Aorta (tissue), 5 donors: ENCODE measurements at regions not wholly inside any gene's neighbourhood (a gene's known extent, or its start where the extent isn't known, plus 50 kb on each side); places are given as distances from the start of the nearest gene placed in this dataset.
A peak's percentile ranks its signal among the peaks of the same experiment; 100 is the strongest.

ENCODE experiments used
- ATAC-seq: fragments of 200-7000 bp; cut with Tn5 transposase; one replicate; pipeline ENCODE4 v1.9.1; 2022; ENCODE audit warnings: moderate library complexity; ENCODE audit not compliant: low FRiP score
- DNase-seq, 2 donors: peaks; one replicate each; pipeline ENCODE4 v3.0.0-alpha.2; 2020
- H3K27ac ChIP-seq, 2 donors: one replicate each; pipeline ENCODE4 v1.5.1; 2013; ENCODE audit warnings: low read length in 2 of 2, mild to moderate bottlenecking in 2 of 2, moderate library complexity in 2 of 2, control low read depth in 1 of 2, inconsistent platforms in 1 of 2, low read depth in 1 of 2
- H3K27me3 ChIP-seq, 2 donors: one replicate each; pipeline ENCODE4 v1.6.1; 2013; ENCODE audit warnings: control low read depth in 1 of 2, low read length in 1 of 2, mild to moderate bottlenecking in 1 of 2, moderate library complexity in 1 of 2; ENCODE audit not compliant: insufficient read depth in 2 of 2, control insufficient read depth in 1 of 2
- H3K36me3 ChIP-seq, 2 donors: one replicate each; pipeline ENCODE4 v1.6.1; 2013; ENCODE audit warnings: control low read depth in 1 of 2, low read length in 1 of 2, mild to moderate bottlenecking in 1 of 2; ENCODE audit not compliant: insufficient read depth in 2 of 2, control insufficient read depth in 1 of 2
- H3K4me1 ChIP-seq, 2 donors: one replicate each; pipeline ENCODE4 v1.6.1; 2013; ENCODE audit warnings: low read length in 2 of 2, control low read depth in 1 of 2, mild to moderate bottlenecking in 1 of 2, moderate library complexity in 1 of 2; ENCODE audit not compliant: insufficient read depth in 2 of 2, control insufficient read depth in 1 of 2
- H3K4me3 ChIP-seq, 2 donors: one replicate each; pipeline ENCODE4 v1.5.1; 2013; ENCODE audit warnings: low read length in 2 of 2, control low read depth in 1 of 2, mild to moderate bottlenecking in 1 of 2
- H3K9me3 ChIP-seq: one replicate; pipeline ENCODE4 v1.6.1; 2013; ENCODE audit warnings: mild to moderate bottlenecking, low read length; ENCODE audit not compliant: control insufficient read depth
- WGBS, 2 donors: extraction: QIAGEN DNeasy Blood & Tissue Kit; methylation state at CpG; one replicate each; pipeline ENCODE4 v1.1.7; 2013; 5-methylcytosine and 5-hydroxymethylcytosine counted together
- intact Hi-C, 2 donors: fragments of 100-400 bp; cut with DNase I; formaldehyde crosslinking; loops; one replicate each; pipeline versions ENCODE4 v1.14.2 to v1.15.0; 2022
- donor health status: healthy with polysubstance abuse.
- donor health status: Bipolar disorder and iron deficiency.
- donor health status: DM: no; HTN: no; CAD: no.
- donor health status: DM: no; HTN: no; CAD: no.
- donor health status: DM: yes; HTN: yes; CAD: no.

DNA sequence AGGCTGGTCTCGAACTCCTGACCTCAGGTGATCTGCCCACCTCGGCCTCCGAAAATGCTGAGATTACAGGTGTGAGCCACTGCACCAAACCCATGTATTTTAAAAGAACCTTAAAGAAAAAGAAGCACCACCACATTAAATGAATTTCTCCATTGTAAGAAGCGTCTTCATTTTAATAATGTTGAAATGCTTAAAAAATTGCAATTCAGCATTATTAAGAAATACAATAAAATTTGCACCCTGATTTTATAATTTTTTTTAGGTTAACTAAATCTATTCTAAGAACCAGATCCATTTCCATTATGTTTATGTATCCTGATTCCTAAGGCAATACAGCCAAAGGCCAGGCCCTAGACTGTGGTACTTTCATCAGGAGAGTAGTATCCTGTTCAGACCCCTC, 167.2 kb downstream of the BTC start:
- Histone ChIP-seq H3K36me3 (no peaks in the 10 kb centered on the region), H3K4me3 (no peak overlapping the region), H3K9me3 (no peaks in the 10 kb centered on the region), H3K27me3 (no peaks in the 10 kb centered on the region), H3K27ac (no peak overlapping the region), H3K4me1 (no peaks in the 10 kb centered on the region)
- no peak for DNase-seq
- 97 to 99% methylated on average over 4 of the region's 4 CpGs for WGBS, 2 donors
- ATAC-seq = no peak
- intact Hi-C loops = no loop called here

DNA sequence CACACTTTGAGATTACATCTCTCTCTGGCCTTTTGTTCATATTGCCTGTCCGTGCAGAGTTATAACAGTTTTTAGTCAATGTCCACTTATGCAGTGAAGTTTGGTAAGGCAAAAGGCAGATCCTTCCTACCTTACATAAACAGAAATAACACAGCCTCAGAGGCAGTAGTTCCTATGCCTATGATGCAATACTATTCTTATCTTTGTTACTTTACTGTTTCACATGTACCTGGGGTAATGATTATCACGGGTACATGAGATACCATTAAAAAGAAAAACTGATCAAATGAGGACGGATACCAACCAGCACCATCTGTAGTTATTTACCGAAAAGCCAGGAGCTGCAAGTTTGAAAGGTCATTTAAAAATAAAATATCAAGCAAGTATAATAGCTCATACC, 166.8 kb downstream of the BTC start:
- Histone ChIP-seq H3K4me1 (no peaks in the 10 kb centered on the region), H3K27ac (no peak overlapping the region), H3K4me3 (no peak overlapping the region), H3K36me3 (no peaks in the 10 kb centered on the region), H3K9me3 (no peaks in the 10 kb centered on the region), H3K27me3 (no peaks in the 10 kb centered on the region)
- intact Hi-C loops = no loop called here
- no peak for ATAC-seq
- WGBS, 2 donors = 87 to 90% methylated on average over 4 of the region's 4 CpGs
- no peak for DNase-seq

DNA sequence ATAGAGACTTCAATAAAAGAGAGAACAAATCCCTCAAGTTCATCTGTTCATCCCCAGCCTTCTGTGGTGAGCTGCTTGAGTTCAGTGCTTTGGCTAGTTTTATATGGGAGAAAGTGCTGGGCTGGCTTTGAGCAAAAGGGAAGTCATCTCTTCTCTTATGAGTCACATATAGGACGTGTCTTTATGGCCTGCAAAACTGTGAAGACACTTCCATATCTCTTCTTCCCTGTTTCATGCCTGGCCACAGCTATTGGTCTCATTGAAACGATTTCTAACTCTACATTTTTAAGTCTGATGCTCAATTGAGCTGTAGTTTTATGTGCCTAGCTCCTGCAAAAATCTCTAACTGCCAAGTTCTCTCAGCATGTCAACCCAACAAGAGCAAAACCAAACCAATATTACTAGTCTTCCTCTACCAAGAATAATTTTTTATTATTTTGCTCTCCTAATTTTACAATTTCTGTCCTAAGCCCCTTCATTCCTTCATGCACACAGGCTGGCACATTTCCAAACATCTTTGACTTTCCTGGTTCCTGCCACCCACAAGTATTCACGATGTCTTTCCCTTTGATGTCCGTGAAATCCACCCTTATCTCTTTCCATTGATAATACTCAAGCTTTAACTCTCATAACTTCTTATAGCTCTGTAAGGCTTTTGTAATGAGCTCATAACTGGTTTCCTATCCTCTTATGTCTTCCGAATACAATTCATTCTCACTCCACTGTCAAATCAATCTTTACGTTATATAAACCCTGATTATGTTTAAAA, 165.3 kb downstream of the BTC start:
- H3K4me3 ChIP-seq = no peak overlapping the region
- no peaks in the 10 kb centered on the region for H3K36me3 ChIP-seq
- no peak for ATAC-seq
- intact Hi-C loops = no loop called here
- no peaks in the 10 kb centered on the region for H3K4me1 ChIP-seq
- H3K27me3 ChIP-seq = no peaks in the 10 kb centered on the region
- H3K9me3 ChIP-seq = no peaks in the 10 kb centered on the region
- 77 to 83% methylated on average over 6 of the region's 6 CpGs for WGBS, 2 donors
- no peak overlapping the region for H3K27ac ChIP-seq
- DNase-seq = no peak

DNA sequence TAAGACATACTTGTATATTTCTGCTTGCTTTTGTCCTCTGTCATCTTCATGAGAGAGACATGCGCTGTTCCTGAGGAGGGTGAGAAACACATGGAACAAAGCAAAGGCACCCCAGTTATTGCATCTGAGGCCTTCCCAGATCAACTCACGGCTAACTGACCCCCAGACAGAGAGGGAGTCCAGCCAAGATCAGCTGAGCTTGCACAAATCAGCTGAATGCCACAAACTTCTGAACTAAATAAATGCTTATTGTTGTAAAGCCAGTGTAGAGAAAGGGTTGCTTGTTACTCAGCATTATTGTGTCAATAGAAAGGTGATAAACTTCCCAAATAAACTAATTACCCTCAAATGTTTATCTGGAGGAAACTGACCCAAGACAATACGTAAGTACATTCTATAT, 163.8 kb downstream of the BTC start:
- Histone ChIP-seq H3K36me3 (no peaks in the 10 kb centered on the region), H3K27me3 (no peaks in the 10 kb centered on the region), H3K27ac (no peak overlapping the region), H3K9me3 (no peaks in the 10 kb centered on the region), H3K4me1 (no peaks in the 10 kb centered on the region), H3K4me3 (no peak overlapping the region)
- DNase-seq (no peak), ATAC-seq (no peak)
- intact Hi-C loops = no loop called here
- 71 to 85% methylated on average over 3 of the region's 3 CpGs for WGBS, 2 donors

- H3K4me3 ChIP-seq = no peak overlapping the region
- intact Hi-C loops = no loop called here
- H3K27ac ChIP-seq = no peak overlapping the region
- 97 to 100% methylated on average over 2 of the region's 2 CpGs for WGBS, 2 donors
- H3K4me1 ChIP-seq = no peaks in the 10 kb centered on the region
- ATAC-seq = no peak
- DNase-seq = no peak
- H3K9me3 ChIP-seq = no peaks in the 10 kb centered on the region
- no peaks in the 10 kb centered on the region for H3K36me3 ChIP-seq
- no peaks in the 10 kb centered on the region for H3K27me3 ChIP-seq
Measured at GRCh38 chr4:74631338-74631737, 163.0 kb downstream of the BTC start.

GRCh38 chr4:74631988-74632387, 162.3 kb downstream of the BTC start:
- no peaks in the 10 kb centered on the region for H3K9me3 ChIP-seq
- no peaks in the 10 kb centered on the region for H3K4me1 ChIP-seq
- DNase-seq = no peak
- ATAC-seq = no peak
- intact Hi-C loops = no loop called here
- no peak overlapping the region for H3K4me3 ChIP-seq
- H3K36me3 ChIP-seq = no peaks in the 10 kb centered on the region
- H3K27ac ChIP-seq = no peak overlapping the region
- H3K27me3 ChIP-seq = no peaks in the 10 kb centered on the region

- peak in 1 of 2 donors; percentile 55 for DNase-seq
- WGBS, 2 donors = 0 to 1% methylated on average over 3 of the region's 3 CpGs
- peak; percentile 26 for ATAC-seq
Measured at GRCh38 chr4:74632634-74633033, 161.7 kb downstream of the BTC start.

GRCh38 chr4:74635074-74635473, 159.2 kb downstream of the BTC start:
- ATAC-seq (no peak), DNase-seq (no peak)
- Histone ChIP-seq H3K27ac (no peak overlapping the region), H3K4me1 (peaks cover 0 to 2% of the 10 kb centered on the region in 2 donors), H3K4me3 (no peak overlapping the region), H3K36me3 (no peaks in the 10 kb centered on the region), H3K9me3 (no peaks in the 10 kb centered on the region), H3K27me3 (no peaks in the 10 kb centered on the region)
- intact Hi-C loops = no loop called here
- 97% methylated on average over 2 of the region's 2 CpGs for WGBS, 2 donors

More at GRCh38 chr4:74632634-74633033, 161.7 kb downstream of the BTC start:
- no peaks in the 10 kb centered on the region for H3K27me3 ChIP-seq
- H3K4me1 ChIP-seq = no peaks in the 10 kb centered on the region
- intact Hi-C loops = no loop called here
- H3K4me3 ChIP-seq = no peak overlapping the region
- H3K9me3 ChIP-seq = no peaks in the 10 kb centered on the region
- no peaks in the 10 kb centered on the region for H3K36me3 ChIP-seq
- no peak overlapping the region for H3K27ac ChIP-seq

DNA sequence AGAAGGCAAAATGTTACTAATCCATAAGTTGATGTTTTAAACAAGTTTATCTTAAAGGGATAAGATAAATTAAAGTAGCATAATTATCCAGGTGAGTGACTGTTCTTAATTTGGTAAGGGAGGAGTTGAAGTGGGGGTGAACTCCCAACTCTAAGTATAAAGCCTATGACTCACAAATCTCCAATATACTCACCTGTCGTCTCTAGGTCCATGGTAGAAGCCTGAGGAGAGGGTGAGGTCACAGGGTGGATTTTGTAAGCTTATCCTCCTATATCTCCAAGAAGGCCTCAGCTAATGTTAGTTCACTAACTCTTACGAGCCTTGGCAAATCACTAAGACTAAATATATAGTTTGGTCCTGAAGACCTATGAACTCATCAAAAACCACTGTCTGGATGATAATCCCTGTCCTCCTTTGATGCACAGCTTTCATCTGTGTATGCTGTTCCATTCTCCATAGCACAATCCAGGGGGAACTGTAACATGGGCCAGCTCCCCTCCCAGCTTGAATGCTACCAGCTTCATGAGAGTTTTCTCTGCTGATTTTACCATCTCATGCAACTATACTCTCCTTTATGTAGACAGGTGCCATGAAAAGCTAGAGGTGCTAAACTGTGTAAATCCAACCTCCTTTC, 158.7 kb downstream of the BTC start:
- Histone ChIP-seq H3K36me3 (no peaks in the 10 kb centered on the region), H3K27me3 (no peaks in the 10 kb centered on the region), H3K9me3 (no peaks in the 10 kb centered on the region), H3K4me1 (peaks cover 2% of the 10 kb centered on the region in 2 donors), H3K27ac (no peak overlapping the region), H3K4me3 (no peak overlapping the region)
- WGBS, 2 donors = 94 to 98% methylated on average over 2 of the region's 2 CpGs
- intact Hi-C loops = no loop called here
- no peak for ATAC-seq
- no peak for DNase-seq
